ENCODE measurements at regions not wholly inside any gene's neighbourhood (a gene's known extent, or its start where the extent isn't known, plus 50 kb on each side); places are given as distances from the start of the nearest gene placed in this dataset.

GRCh38 chr4:29390921-29391320 lies 1329.2 kb upstream of the PCDH7 start:
- TF ChIP-seq CTCF (IDR thresholded peaks at IDR 0.05; ENCODE audit: insufficient read depth, low read length, poor library complexity, severe bottlenecking), result no peak
- H3K36me3 ChIP-seq (ENCODE audit: control insufficient read depth, insufficient read depth, low read length), result no peaks in the 10 kb centered on the region
- H3K4me3 ChIP-seq (replicated peaks; ENCODE audit: low read depth, low read length), result no peak overlapping the region
- DNase-seq (ENCODE audit: extremely low read depth, insufficient read length), result no peak
- H3K27me3 ChIP-seq (replicated peaks; ENCODE audit: control insufficient read depth, insufficient read depth, low read length), result no peaks in the 10 kb centered on the region

- Histone ChIP-seq H3K27me3 (replicated peaks; ENCODE audit: control insufficient read depth, insufficient read depth, low read length) (no peaks in the 10 kb centered on the region), H3K36me3 (ENCODE audit: control insufficient read depth, insufficient read depth, low read length) (no peaks in the 10 kb centered on the region), H3K4me3 (replicated peaks; ENCODE audit: low read depth, low read length) (no peak overlapping the region)
- no peak for TF ChIP-seq CTCF (IDR thresholded peaks at IDR 0.05; ENCODE audit: insufficient read depth, low read length, poor library complexity, severe bottlenecking)
- DNase-seq (ENCODE audit: extremely low read depth, insufficient read length), result no peak
Measured at GRCh38 chr4:29405116-29405515, 1315.1 kb upstream of the PCDH7 start.

- no peak for TF ChIP-seq CTCF (IDR thresholded peaks at IDR 0.05; ENCODE audit: insufficient read depth, low read length, poor library complexity, severe bottlenecking)
- Histone ChIP-seq H3K4me3 (replicated peaks; ENCODE audit: low read depth, low read length) (no peak overlapping the region), H3K27me3 (replicated peaks; ENCODE audit: control insufficient read depth, insufficient read depth, low read length) (no peaks in the 10 kb centered on the region), H3K36me3 (ENCODE audit: control insufficient read depth, insufficient read depth, low read length) (no peaks in the 10 kb centered on the region)
- no peak for DNase-seq (ENCODE audit: extremely low read depth, insufficient read length)
Measured at GRCh38 chr4:29415771-29416170, 1304.4 kb upstream of the PCDH7 start.

GRCh38 chr4:29423836-29424721 lies 1296.1 kb upstream of the PCDH7 start:
- no peak for DNase-seq (ENCODE audit: extremely low read depth, insufficient read length)
- H3K4me3 ChIP-seq (replicated peaks; ENCODE audit: low read depth, low read length), result no peak overlapping the region
- TF ChIP-seq CTCF (IDR thresholded peaks at IDR 0.05; ENCODE audit: insufficient read depth, low read length, poor library complexity, severe bottlenecking), result no peak
- no peaks in the 10 kb centered on the region for H3K27me3 ChIP-seq (replicated peaks; ENCODE audit: control insufficient read depth, insufficient read depth, low read length)
- H3K36me3 ChIP-seq (ENCODE audit: control insufficient read depth, insufficient read depth, low read length), result no peaks in the 10 kb centered on the region

GRCh38 chr4:29453303-29453820 lies 1266.8 kb upstream of the PCDH7 start:
- no peak for TF ChIP-seq CTCF (IDR thresholded peaks at IDR 0.05; ENCODE audit: insufficient read depth, low read length, poor library complexity, severe bottlenecking)
- no peak for DNase-seq (ENCODE audit: extremely low read depth, insufficient read length)
- Histone ChIP-seq H3K36me3 (ENCODE audit: control insufficient read depth, insufficient read depth, low read length) (no peaks in the 10 kb centered on the region), H3K27me3 (replicated peaks; ENCODE audit: control insufficient read depth, insufficient read depth, low read length) (no peaks in the 10 kb centered on the region), H3K4me3 (replicated peaks; ENCODE audit: low read depth, low read length) (no peak overlapping the region)
